ENCODE measurements at regions not wholly inside any gene's neighbourhood (a gene's known extent, or its start where the extent isn't known, plus 50 kb on each side); places are given as distances from the start of the nearest gene placed in this dataset.

DNA sequence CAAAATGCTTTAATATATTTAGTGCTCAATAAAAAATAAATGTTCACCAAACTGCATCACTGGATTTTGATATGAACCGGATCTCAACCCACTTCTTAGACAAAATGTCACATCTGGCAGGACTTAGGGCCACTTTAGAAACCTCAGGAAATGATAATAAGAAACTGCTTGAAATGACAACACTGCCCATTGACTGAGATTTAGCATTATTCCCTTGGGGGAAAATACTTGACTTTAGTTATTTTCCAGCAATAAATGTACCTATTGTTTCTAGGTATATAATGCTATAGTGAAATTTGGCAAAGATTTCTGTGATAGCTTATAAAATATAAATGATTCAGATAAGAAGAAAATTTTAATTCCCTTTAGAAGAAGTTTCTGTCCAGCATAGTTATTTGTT is 195.1 kb downstream of the ICOS start:
- Histone ChIP-seq H2BK5ac (ENCODE audit: insufficient read length, low read length) (no peak overlapping the region), H2BK15ac (ENCODE audit: low read depth, low read length) (no peak overlapping the region), H2BK120ac (ENCODE audit: low read depth, low read length, poor library complexity, severe bottlenecking) (no peak overlapping the region), H4K5ac (ENCODE audit: insufficient read length, low read depth, low read length) (no peak overlapping the region), H2BK12ac (ENCODE audit: insufficient read length, low read depth, low read length) (no peak overlapping the region), H2AK5ac (ENCODE audit: insufficient read length, low read length) (no peak overlapping the region), H3K18ac (ENCODE audit: insufficient read length, low read depth, low read length) (no peak overlapping the region), H3K9me3 (ENCODE audit: control insufficient read depth, low read depth, low read length) (no peaks in the 10 kb centered on the region), H3K23me2 (ENCODE audit: insufficient read length, low read depth, low read length, poor library complexity, severe bottlenecking) (no peaks in the 10 kb centered on the region), H4K91ac (ENCODE audit: insufficient read length, low read depth, low read length) (no peak overlapping the region), H3K23ac (ENCODE audit: insufficient read length, low read depth, low read length) (no peak overlapping the region), H3T11ph (ENCODE audit: low read length) (no peak overlapping the region), H3K4ac (ENCODE audit: low read depth, low read length) (no peak overlapping the region), H3K79me2 (ENCODE audit: insufficient read depth, low read length) (no peaks in the 10 kb centered on the region), H3K27ac (ENCODE audit: insufficient read length, low read depth, low read length) (no peak overlapping the region), H2AFZ (ENCODE audit: low read length) (no peak overlapping the region), H3K14ac (ENCODE audit: insufficient read depth, low read length) (no peak overlapping the region), H3K9ac (ENCODE audit: extremely low read depth, insufficient read length, low read length) (no peak overlapping the region), H3K4me2 (ENCODE audit: insufficient read depth, insufficient read length, low read length) (no peak overlapping the region), H3K4me1 (ENCODE audit: insufficient read depth, low read length) (no peaks in the 10 kb centered on the region), H3K27me3 (ENCODE audit: insufficient read depth, low read length) (no peaks in the 10 kb centered on the region), H3K79me1 (ENCODE audit: insufficient read depth, low read depth, low read length, poor library complexity, severe bottlenecking) (no peaks in the 10 kb centered on the region), H3K56ac (ENCODE audit: insufficient read length, low read depth, low read length) (no peak overlapping the region), H4K20me1 (ENCODE audit: control insufficient read depth, insufficient read depth, insufficient read length) (no peaks in the 10 kb centered on the region), H4K8ac (replicated peaks; ENCODE audit: insufficient read length, low read depth, low read length) (no peak overlapping the region), H2BK20ac (ENCODE audit: low read depth, low read length, poor library complexity, severe bottlenecking) (no peak overlapping the region)
- no peak overlapping the region for H3K4me3 Mint-ChIP-seq
- H3K27me3 Mint-ChIP-seq (ENCODE audit: low read depth), result no peaks in the 10 kb centered on the region
- no peak for DNase-seq
- no peak for TF ChIP-seq CTCF (conservative IDR thresholded peaks at IDR 0.05)
- H3K36me3 Mint-ChIP-seq (ENCODE audit: insufficient read depth in 1 of 3, low read depth in 3 of 3), result no peaks in the 10 kb centered on the region
- H3K9me3 Mint-ChIP-seq, result no peaks in the 10 kb centered on the region
- peaks cover 6% of the 10 kb centered on the region in 2 experiments; a peak in 3 of 4 replicates for H3K4me1 Mint-ChIP-seq
- H3K27ac Mint-ChIP-seq, result no peak overlapping the region
- WGBS (ENCODE audit: extremely low coverage, insufficient read length, low lambda C conversion rate), result no CpG with 5 or more reads among the region's 1 CpG

Data from H9 (cell line).